Stimulated activated CD4-positive, alpha-beta T cell treated with anti-CD3 and anti-CD28 coated beads, Interleukin-2, amount 100 ng/mL, for 48 hours (primary cell): ENCODE measurements at regions not wholly inside any gene's neighbourhood (a gene's known extent, or its start where the extent isn't known, plus 50 kb on each side); places are given as distances from the start of the nearest gene placed in this dataset.

ENCODE experiments used
- DNase-seq, 2 donors: peaks; one replicate each; pipeline ENCODE4 v3.0.0-alpha.2; 2020

- no peak for DNase-seq
Measured at GRCh38 chr9:73566627-73567026, 415.0 kb downstream of the ANXA1 start.

- DNase-seq: no peak
Measured at GRCh38 chr9:73573235-73573634, 421.6 kb downstream of the ANXA1 start.

GRCh38 chr9:73575101-73576060 is 423.7 kb downstream of the ANXA1 start:
- no peak for DNase-seq

DNA sequence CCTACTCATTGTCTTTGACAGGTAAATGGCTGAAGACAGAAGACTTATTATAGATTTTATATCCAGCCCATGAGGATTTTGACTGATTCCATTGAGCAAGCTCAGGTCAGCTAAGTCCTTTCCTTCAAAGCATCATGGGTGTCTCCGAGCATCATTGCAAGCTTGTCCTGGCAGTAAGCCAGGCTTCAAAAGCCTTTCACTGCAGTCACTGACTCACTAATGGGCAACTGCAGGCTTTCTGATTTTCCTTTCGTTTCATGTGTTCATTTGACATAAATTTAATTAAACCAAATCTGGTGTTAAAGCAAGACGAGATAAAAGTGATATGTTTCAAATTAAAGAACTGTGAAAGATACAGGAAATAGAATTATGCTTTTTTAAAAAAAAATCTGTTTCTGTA is 426.2 kb downstream of the ANXA1 start:
- DNase-seq: no peak

DNA sequence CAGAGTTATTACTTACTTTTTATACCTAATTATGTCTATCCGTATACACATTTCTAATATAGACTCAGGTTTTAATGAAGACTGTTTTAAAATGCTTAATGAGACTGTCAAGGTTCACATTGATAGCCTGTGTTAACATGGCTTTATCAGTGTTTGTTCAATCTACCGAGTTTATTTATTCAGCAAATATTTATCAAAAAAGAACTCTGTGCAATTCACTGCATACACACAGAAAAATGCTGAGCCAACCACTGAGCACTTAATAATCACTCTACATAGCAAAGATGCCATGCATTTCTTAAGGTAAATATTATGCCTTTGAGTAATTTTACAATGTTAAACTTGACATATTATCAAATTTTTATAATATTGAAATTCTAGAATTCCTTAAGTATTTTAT is 428.2 kb downstream of the ANXA1 start:
- DNase-seq: no peak

DNA sequence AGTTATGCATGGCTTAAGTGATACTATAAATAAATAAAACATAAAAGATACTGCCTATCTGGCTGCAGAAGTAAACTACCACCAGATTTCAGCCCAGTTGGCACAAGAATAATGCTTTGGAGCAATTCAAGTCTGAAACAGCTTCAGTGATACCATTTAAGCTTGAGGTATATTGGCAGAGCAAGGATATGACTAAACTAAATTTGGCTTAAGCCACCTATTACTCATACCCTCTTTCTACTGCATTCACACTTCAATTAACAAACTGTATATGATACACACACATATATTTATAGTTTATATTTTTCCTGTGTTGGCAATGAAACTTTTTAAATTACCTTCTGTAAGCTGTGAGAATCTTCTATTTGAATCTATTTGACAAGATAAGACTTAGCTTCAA is 431.9 kb downstream of the ANXA1 start:
- no peak for DNase-seq

- DNase-seq: no peak
Measured at GRCh38 chr9:73595036-73595545, 443.4 kb downstream of the ANXA1 start.

DNA sequence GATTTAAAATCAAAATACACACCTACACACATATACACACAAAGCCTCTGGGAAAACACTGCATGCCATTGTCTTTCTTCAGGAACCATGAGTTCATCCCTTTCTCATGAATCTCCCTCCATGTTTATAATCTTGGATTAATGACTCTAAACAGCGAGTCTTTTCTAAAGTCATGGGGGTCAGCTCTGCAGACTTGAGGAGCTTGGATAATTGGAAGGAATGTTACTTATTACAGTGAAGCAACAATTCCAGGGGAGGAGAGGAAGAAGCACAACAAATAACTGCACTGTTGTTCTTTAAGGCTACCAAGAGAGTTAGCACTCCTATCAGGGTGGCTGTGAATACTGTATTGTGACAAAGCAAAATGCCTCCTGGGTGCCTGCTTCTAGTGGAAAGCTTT is 444.7 kb downstream of the ANXA1 start:
- no peak for DNase-seq

DNA sequence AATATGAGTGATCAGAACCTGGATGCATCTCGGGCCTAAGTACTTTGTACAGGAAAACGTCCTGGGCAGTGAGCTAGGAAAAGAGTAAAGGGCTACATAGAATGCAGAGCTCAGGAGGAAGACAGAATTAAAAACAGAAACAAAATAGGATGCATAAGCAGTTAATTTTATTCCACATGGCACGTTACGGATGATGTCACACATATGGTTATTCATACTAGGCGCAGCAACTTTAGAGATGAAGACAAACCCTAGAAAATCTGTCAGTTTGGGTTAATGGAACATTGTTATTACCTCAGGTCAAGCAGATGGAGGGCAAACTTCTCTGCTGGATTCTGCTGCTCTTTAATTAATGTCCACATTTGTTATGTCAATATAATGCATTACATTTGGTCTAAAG is 445.4 kb downstream of the ANXA1 start:
- DNase-seq: no peak

GRCh38 chr9:73597771-73598170 is 446.1 kb downstream of the ANXA1 start:
- no peak for DNase-seq

- no peak for DNase-seq
Measured at GRCh38 chr9:73609381-73609780, 457.7 kb downstream of the ANXA1 start.

DNA sequence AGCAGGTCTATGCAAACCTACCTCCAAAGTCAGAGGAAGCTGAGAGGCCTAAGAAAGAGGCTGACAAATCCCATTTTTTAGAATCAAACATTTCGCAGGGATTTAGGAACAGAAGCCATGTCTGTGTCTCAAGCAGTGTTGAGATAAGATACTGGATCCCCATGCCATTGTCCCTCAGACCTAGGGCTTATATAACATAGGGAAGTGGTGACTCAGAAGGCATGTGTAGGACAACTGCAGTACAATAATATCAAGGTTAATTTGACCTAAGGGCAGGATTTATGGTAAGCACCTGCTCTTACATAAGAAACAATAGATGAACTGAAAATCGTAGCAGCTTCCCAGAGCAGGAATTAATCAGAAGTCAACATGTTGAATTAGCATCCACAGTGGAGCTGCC is 459.4 kb downstream of the ANXA1 start:
- no peak for DNase-seq

GRCh38 chr9:73613092-73613701 is 461.5 kb downstream of the ANXA1 start:
- DNase-seq: no peak

GRCh38 chr9:73615557-73615956 is 463.9 kb downstream of the ANXA1 start:
- no peak for DNase-seq

GRCh38 chr9:73617586-73617985 is 465.9 kb downstream of the ANXA1 start:
- DNase-seq: no peak

- DNase-seq: no peak
Measured at GRCh38 chr9:73640971-73641370, 489.3 kb downstream of the ANXA1 start.

- no peak for DNase-seq
Measured at GRCh38 chr9:73643379-73644013, 491.8 kb downstream of the ANXA1 start.

GRCh38 chr9:73647560-73647959 is 495.9 kb downstream of the ANXA1 start:
- no peak for DNase-seq

GRCh38 chr9:73649552-73649951 is 497.9 kb downstream of the ANXA1 start:
- DNase-seq: no peak

DNA sequence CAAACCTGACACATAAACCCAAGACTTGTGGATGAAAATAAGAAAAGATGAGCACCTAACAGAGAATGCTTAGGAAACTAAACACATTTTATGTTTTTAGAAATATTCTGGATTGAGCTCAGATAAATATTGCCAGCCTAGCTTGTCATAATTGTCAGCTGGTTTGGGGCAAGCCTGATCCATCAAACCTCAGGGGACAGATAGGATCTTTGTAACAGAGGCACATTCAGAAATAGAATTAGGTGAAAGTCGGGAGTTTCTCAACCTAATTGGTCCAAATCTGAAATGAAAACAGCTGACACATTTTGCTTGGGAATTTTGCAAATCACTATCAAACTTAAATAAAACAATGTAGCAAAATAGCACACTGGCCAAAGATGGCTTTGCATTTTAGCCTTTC is 503.7 kb downstream of the ANXA1 start:
- DNase-seq: no peak

GRCh38 chr9:73655831-73656230 is 504.2 kb downstream of the ANXA1 start:
- DNase-seq: no peak

DNA sequence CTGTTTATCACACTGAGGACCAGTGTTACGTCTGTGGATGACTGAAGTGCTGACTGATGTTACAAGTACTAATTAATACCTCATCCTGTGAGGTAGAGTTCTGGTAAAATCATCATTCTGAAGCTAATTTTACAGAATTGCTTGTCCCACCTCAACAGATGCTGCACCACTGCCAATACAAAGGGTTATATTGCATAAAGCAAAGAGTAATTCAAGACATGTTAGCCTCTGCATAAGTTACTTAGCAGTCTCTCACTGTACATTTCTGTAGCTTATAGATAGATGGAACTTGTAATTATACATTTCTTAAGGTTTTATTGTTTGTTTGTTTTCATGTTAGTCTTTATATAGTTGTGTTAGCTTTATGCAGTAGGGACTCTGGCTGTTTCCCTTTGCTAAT is 513.6 kb downstream of the ANXA1 start:
- DNase-seq: no peak

DNA sequence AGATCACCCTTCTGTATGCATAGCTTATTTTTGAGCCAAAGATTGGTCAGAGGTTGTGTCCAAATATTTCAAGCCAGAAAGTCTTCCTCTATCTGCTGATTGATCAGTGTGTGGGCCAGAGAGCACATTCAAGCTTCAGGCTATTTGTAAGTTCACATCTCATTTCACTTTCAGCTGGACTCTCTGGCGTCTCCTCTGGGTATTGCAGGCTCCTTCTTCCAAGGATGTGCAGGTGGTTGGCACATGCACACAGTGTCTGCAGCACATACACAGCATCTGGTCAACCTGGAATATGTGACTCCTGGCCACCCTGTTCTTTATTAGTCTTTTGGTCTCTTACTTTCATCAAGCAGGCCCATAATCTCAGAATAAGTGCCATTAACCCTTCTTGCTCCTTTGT is 516.1 kb downstream of the ANXA1 start:
- no peak for DNase-seq

DNA sequence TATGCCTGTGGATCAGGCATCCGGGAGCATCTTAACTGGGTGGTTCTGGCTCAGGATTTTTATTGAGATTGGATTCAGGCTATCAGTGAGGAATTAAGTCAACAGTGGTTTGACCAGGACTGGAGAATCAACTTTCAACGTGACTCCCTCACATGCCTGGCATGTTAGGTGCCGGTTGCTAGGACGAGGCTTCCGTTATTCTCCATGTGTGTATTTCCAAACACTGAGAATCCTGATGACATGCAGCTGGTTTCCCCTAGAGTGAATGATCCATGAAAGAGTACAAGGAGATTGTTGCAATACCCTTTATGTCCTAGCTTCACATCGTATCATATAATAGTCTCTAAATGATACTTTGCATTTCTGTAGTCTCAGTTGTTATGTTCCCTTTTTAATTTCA is 529.2 kb downstream of the ANXA1 start:
- DNase-seq: no peak
